ENCODE measurements at regions not wholly inside any gene's neighbourhood (a gene's known extent, or its start where the extent isn't known, plus 50 kb on each side); places are given as distances from the start of the nearest gene placed in this dataset.

GRCh38 chr1:17995480-17995879 is 112.1 kb upstream of the IGSF21 start:
- TF ChIP-seq POLR2A (IDR thresholded peaks at IDR 0.05; ENCODE audit: low read depth, low read length) (no peak), TAF1 (IDR thresholded peaks at IDR 0.05; ENCODE audit: low read depth, low read length) (no peak), POLR2AphosphoS5 (IDR thresholded peaks at IDR 0.05; ENCODE audit: low read depth, low read length) (no peak), PAX5 (IDR thresholded peaks at IDR 0.05; ENCODE audit: insufficient read depth, low read length, severe bottlenecking) (no peak)
